GM18868 (cell line): ENCODE measurements at regions not wholly inside any gene's neighbourhood (a gene's known extent, or its start where the extent isn't known, plus 50 kb on each side); places are given as distances from the start of the nearest gene placed in this dataset.

Source experiments
- ATAC-seq: cut with Tn5 transposase; IDR thresholded peaks from one replicate; pipeline ENCODE4 v1.9.1; 2021; ENCODE audit warnings: mild to moderate bottlenecking, moderate library complexity; ENCODE audit not compliant: unreplicated experiment

GRCh38 chr1:163650624-163651023 is 328.9 kb downstream of the NUF2 start:
- ATAC-seq: no peak

GRCh38 chr1:163652441-163652840 is 330.7 kb downstream of the NUF2 start:
- no peak for ATAC-seq

- no peak for ATAC-seq
These were observed 333.8 kb downstream of the NUF2 start for GRCh38 chr1:163655565-163655964.

GRCh38 chr1:163656095-163656759 is 334.5 kb downstream of the NUF2 start:
- no peak for ATAC-seq

GRCh38 chr1:163657719-163658118 is 336.0 kb downstream of the NUF2 start:
- ATAC-seq: no peak

GRCh38 chr1:163661391-163661790 is 339.6 kb downstream of the NUF2 start:
- ATAC-seq: no peak

GRCh38 chr1:163664671-163665335 is 343.0 kb downstream of the NUF2 start:
- no peak for ATAC-seq

- ATAC-seq: no peak
These were observed 346.7 kb downstream of the NUF2 start for GRCh38 chr1:163668472-163668871.

GRCh38 chr1:163670989-163671757 is 349.4 kb downstream of the NUF2 start:
- no peak for ATAC-seq

GRCh38 chr1:163672976-163673758 is 351.4 kb downstream of the NUF2 start:
- no peak for ATAC-seq

- no peak for ATAC-seq
These were observed 352.0 kb downstream of the NUF2 start for GRCh38 chr1:163673759-163674151.

GRCh38 chr1:163674236-163674635 is 352.5 kb downstream of the NUF2 start:
- no peak for ATAC-seq

- ATAC-seq: no peak
These were observed 363.0 kb downstream of the NUF2 start for GRCh38 chr1:163684785-163685184.

- ATAC-seq: no peak
These were observed 370.5 kb downstream of the NUF2 start for GRCh38 chr1:163692266-163692665.

GRCh38 chr1:163697137-163697536 is 375.4 kb downstream of the NUF2 start:
- ATAC-seq: peak; percentile 95

GRCh38 chr1:163701783-163702374 is 380.1 kb downstream of the NUF2 start:
- ATAC-seq: no peak

GRCh38 chr1:163703794-163704193 is 382.0 kb downstream of the NUF2 start:
- no peak for ATAC-seq

- ATAC-seq: no peak
These were observed 385.2 kb downstream of the NUF2 start for GRCh38 chr1:163706915-163707314.

- ATAC-seq: no peak
These were observed 387.9 kb downstream of the NUF2 start for GRCh38 chr1:163709636-163710035.

GRCh38 chr1:163712321-163712720 is 390.6 kb downstream of the NUF2 start:
- no peak for ATAC-seq

GRCh38 chr1:163720294-163720693 is 398.5 kb downstream of the NUF2 start:
- ATAC-seq: no peak
